Mesenchymal stem cell (in vitro differentiated cells and primary cell): ENCODE measurements at regions not wholly inside any gene's neighbourhood (a gene's known extent, or its start where the extent isn't known, plus 50 kb on each side); places are given as distances from the start of the nearest gene placed in this dataset.

ENCODE experiments used
- DNase-seq: peaks from one replicate; pipeline ENCODE4 v3.0.0-alpha.2; 2013
- H2AFZ ChIP-seq: one replicate; pipeline ENCODE4 v1.6.1; 2013; ENCODE audit warnings: low read depth, mild to moderate bottlenecking, control low read depth, inconsistent platforms, low read length, moderate library complexity
- H2AK5ac ChIP-seq: 2 replicates; pipeline ENCODE4 v1.6.1; 2013; ENCODE audit warnings: low read length, moderate library complexity, mild to moderate bottlenecking, inconsistent platforms; ENCODE audit not compliant: severe bottlenecking
- H2BK120ac ChIP-seq: one replicate; pipeline ENCODE4 v1.6.1; 2013; ENCODE audit warnings: low read depth, mild to moderate bottlenecking, inconsistent platforms, low read length, moderate library complexity
- H2BK12ac ChIP-seq, 2 experiments: one replicate each; pipeline ENCODE4 v1.6.1; 2013; ENCODE audit warnings: inconsistent platforms in 2 of 2, low read length in 2 of 2, mild to moderate bottlenecking in 2 of 2, moderate library complexity in 2 of 2, control low read depth in 1 of 2
- H2BK15ac ChIP-seq: one replicate; pipeline ENCODE4 v1.6.1; 2013; ENCODE audit warnings: mild to moderate bottlenecking, low read depth, inconsistent platforms; ENCODE audit not compliant: poor library complexity, severe bottlenecking
- H2BK5ac ChIP-seq: 2 replicates; pipeline ENCODE4 v1.6.1; 2013; ENCODE audit warnings: low read depth, mild to moderate bottlenecking, low read length, control low read depth, inconsistent platforms; ENCODE audit not compliant: poor library complexity, severe bottlenecking
- H3K14ac ChIP-seq, 2 experiments: one replicate each; pipeline ENCODE4 v1.6.1; 2013; ENCODE audit warnings: inconsistent platforms in 2 of 2, low read length in 2 of 2, control low read depth in 1 of 2, mild to moderate bottlenecking in 1 of 2, moderate library complexity in 1 of 2
- H3K18ac ChIP-seq, 2 experiments: one replicate each; pipeline ENCODE4 v1.6.1; 2013; ENCODE audit warnings: inconsistent platforms in 2 of 2, low read length in 2 of 2, control low read depth in 1 of 2, low read depth in 1 of 2, mild to moderate bottlenecking in 1 of 2
- H3K23ac ChIP-seq, 2 experiments: one replicate each; pipeline ENCODE4 v1.6.1; 2013; ENCODE audit warnings: inconsistent platforms in 2 of 2, low read length in 2 of 2, mild to moderate bottlenecking in 2 of 2, moderate library complexity in 2 of 2, control low read depth in 1 of 2
- H3K27ac ChIP-seq: 2 replicates; pipeline ENCODE4 v1.5.1; 2013; ENCODE audit warnings: mild to moderate bottlenecking, moderate library complexity, low read length, control low read depth, inconsistent platforms; ENCODE audit not compliant: poor library complexity, severe bottlenecking
- H3K27me3 ChIP-seq, 2 experiments: 2 replicates each; pipeline versions ENCODE4 v1.6.1 to v1.7.0; 2013; ENCODE audit warnings: low read length in 2 of 2, mild to moderate bottlenecking in 2 of 2, moderate library complexity in 2 of 2, control low read depth in 1 of 2, inconsistent platforms in 1 of 2; ENCODE audit not compliant: control insufficient read depth in 1 of 2, insufficient read depth in 1 of 2
- H3K36me3 ChIP-seq, 2 experiments: 2 replicates each; pipeline versions ENCODE4 v1.6.1 to v1.7.0; 2013; ENCODE audit warnings: low read length in 2 of 2, control low read depth in 1 of 2, inconsistent platforms in 1 of 2, low read depth in 1 of 2, mild to moderate bottlenecking in 1 of 2; ENCODE audit not compliant: insufficient read depth in 2 of 2, control insufficient read depth in 1 of 2
- H3K4ac ChIP-seq, 2 experiments: one replicate each; pipeline ENCODE4 v1.6.1; 2013; ENCODE audit warnings: inconsistent platforms in 2 of 2, low read length in 2 of 2, mild to moderate bottlenecking in 2 of 2, moderate library complexity in 2 of 2, control low read depth in 1 of 2, low read depth in 1 of 2
- H3K4me1 ChIP-seq: 2 replicates; pipeline ENCODE4 v1.6.1; 2013; ENCODE audit warnings: low read depth, low read length, control low read depth; ENCODE audit not compliant: control insufficient read depth, insufficient read depth
- H3K4me2 ChIP-seq: 2 replicates; pipeline ENCODE4 v1.6.1; 2013; ENCODE audit warnings: low read length, mild to moderate bottlenecking, inconsistent platforms; ENCODE audit not compliant: poor library complexity, severe bottlenecking
- H3K4me3 ChIP-seq, 2 experiments: 2 replicates each; pipeline versions ENCODE4 v1.5.1 to v1.7.0; 2013; ENCODE audit warnings: low read length in 2 of 2, mild to moderate bottlenecking in 2 of 2, control low read depth in 1 of 2, low read depth in 1 of 2; ENCODE audit not compliant: insufficient read depth in 1 of 2
- H3K79me1 ChIP-seq: replicated peaks from 2 replicates; pipeline ENCODE4 v1.6.1; 2013; ENCODE audit warnings: mild to moderate bottlenecking, control low read depth, low read length, inconsistent platforms; ENCODE audit not compliant: poor library complexity, severe bottlenecking
- H3K9ac ChIP-seq: 2 replicates; pipeline ENCODE4 v1.7.0; 2013; ENCODE audit warnings: mild to moderate bottlenecking, low read length, moderate library complexity
- H3K9me3 ChIP-seq: 2 replicates; pipeline ENCODE4 v1.7.0; 2013; ENCODE audit warnings: mild to moderate bottlenecking, low read length; ENCODE audit not compliant: control insufficient read depth
- H4K8ac ChIP-seq: one replicate; pipeline ENCODE4 v1.6.1; 2013; ENCODE audit warnings: inconsistent platforms, mild to moderate bottlenecking, low read length, moderate library complexity
- H4K91ac ChIP-seq: one replicate; pipeline ENCODE4 v1.6.1; 2013; ENCODE audit warnings: mild to moderate bottlenecking, low read length, inconsistent platforms
- WGBS: methylation state at CpG from one replicate; pipeline ENCODE4 v1.1.7; 2013; ENCODE audit warnings: mixed read lengths; 5-methylcytosine and 5-hydroxymethylcytosine counted together

GRCh38 chr3:22542311-22542710, 660.8 kb upstream of the UBE2E2 start:
- no peaks in the 10 kb centered on the region for H3K36me3 ChIP-seq
- H2BK12ac ChIP-seq, result no peak overlapping the region
- H3K27me3 ChIP-seq, result no peaks in the 10 kb centered on the region
- H3K9ac ChIP-seq, result no peak overlapping the region
- H3K79me1 ChIP-seq, result no peaks in the 10 kb centered on the region
- peaks cover 2% of the 10 kb centered on the region for H3K4me1 ChIP-seq
- H2BK15ac ChIP-seq, result no peak overlapping the region
- H2BK5ac ChIP-seq, result no peak overlapping the region
- H3K4ac ChIP-seq, result no peak overlapping the region
- H3K18ac ChIP-seq, result no peak overlapping the region
- H2BK120ac ChIP-seq, result no peak overlapping the region
- H4K8ac ChIP-seq, result no peak overlapping the region
- no peaks in the 10 kb centered on the region for H3K9me3 ChIP-seq
- no peak overlapping the region for H2AK5ac ChIP-seq
- H4K91ac ChIP-seq, result no peak overlapping the region
- no peak overlapping the region for H3K14ac ChIP-seq
- H3K27ac ChIP-seq, result no peak overlapping the region
- WGBS, result 64% methylated on average over 2 of the region's 2 CpGs
- no peak overlapping the region for H2AFZ ChIP-seq
- H3K23ac ChIP-seq, result no peak overlapping the region
- H3K4me2 ChIP-seq, result no peak overlapping the region
- DNase-seq, result peak; percentile 12
- H3K4me3 ChIP-seq, result no peak overlapping the region

DNA sequence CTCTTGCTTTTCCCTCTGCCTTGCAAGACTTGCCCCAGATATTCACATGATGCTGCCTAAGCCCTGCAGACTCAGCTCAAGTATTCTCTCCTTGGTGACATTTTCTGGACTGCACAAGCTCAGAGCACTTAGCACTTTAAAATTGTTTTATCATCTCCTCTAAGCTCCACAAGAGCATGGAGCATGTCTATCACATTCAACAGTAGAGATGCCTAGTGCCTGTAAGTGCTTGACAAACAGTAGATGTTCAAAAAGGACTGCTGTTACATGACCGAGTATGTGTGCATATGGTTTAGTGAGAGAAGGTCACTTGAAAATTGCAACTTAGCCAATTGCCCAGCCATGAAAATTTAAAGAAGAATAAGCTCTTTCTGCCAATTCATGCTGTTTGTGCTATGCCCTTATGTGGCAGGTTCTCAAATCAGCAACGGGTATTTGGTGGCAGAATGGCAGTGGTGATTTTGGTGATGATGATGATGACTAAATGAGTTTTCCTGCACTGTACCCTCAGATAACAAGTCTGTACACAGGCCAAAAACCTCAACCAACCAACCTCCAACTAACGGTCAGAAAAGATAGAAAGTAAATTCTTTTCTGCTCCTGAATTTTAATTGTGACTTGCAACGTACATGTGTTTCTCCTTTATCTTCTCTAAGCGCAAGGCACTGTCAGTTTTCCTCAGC, 647.2 kb upstream of the UBE2E2 start:
- H2AK5ac ChIP-seq, result no peak overlapping the region
- no peaks in the 10 kb centered on the region for H3K79me1 ChIP-seq
- H3K9ac ChIP-seq, result no peak overlapping the region
- H3K9me3 ChIP-seq, result no peaks in the 10 kb centered on the region
- H3K23ac ChIP-seq, result no peak overlapping the region
- no peak overlapping the region for H2BK12ac ChIP-seq
- H3K4me1 ChIP-seq, result no peaks in the 10 kb centered on the region
- H3K27ac ChIP-seq, result no peak overlapping the region
- no peak overlapping the region for H2BK5ac ChIP-seq
- no peak overlapping the region for H3K4me3 ChIP-seq
- H3K4ac ChIP-seq, result no peak overlapping the region
- H3K4me2 ChIP-seq, result no peak overlapping the region
- no peak overlapping the region for H4K8ac ChIP-seq
- H2BK15ac ChIP-seq, result no peak overlapping the region
- H2BK120ac ChIP-seq, result no peak overlapping the region
- no peak overlapping the region for H2AFZ ChIP-seq
- WGBS, result 90% methylated on average over 5 of the region's 5 CpGs
- H3K14ac ChIP-seq, result no peak overlapping the region
- no peaks in the 10 kb centered on the region for H3K27me3 ChIP-seq
- no peak overlapping the region for H3K18ac ChIP-seq
- H4K91ac ChIP-seq, result no peak overlapping the region
- DNase-seq, result no peak
- H3K36me3 ChIP-seq, result no peaks in the 10 kb centered on the region

- H4K8ac ChIP-seq, result no peak overlapping the region
- H3K23ac ChIP-seq, result no peak overlapping the region
- no peak for DNase-seq
- H3K14ac ChIP-seq, result no peak overlapping the region
- no peak overlapping the region for H3K4me2 ChIP-seq
- no peak overlapping the region for H3K27ac ChIP-seq
- no peak overlapping the region for H2AFZ ChIP-seq
- no peak overlapping the region for H3K9ac ChIP-seq
- H2BK5ac ChIP-seq, result no peak overlapping the region
- H3K4me3 ChIP-seq, result no peak overlapping the region
- no peak overlapping the region for H2AK5ac ChIP-seq
- H3K18ac ChIP-seq, result no peak overlapping the region
- no peak overlapping the region for H2BK120ac ChIP-seq
- no peak overlapping the region for H2BK15ac ChIP-seq
- H3K79me1 ChIP-seq, result no peaks in the 10 kb centered on the region
- H3K27me3 ChIP-seq, result no peaks in the 10 kb centered on the region
- H3K9me3 ChIP-seq, result no peaks in the 10 kb centered on the region
- peaks cover 6% of the 10 kb centered on the region for H3K4me1 ChIP-seq
- H3K4ac ChIP-seq, result no peak overlapping the region
- H3K36me3 ChIP-seq, result no peaks in the 10 kb centered on the region
- no peak overlapping the region for H2BK12ac ChIP-seq
- H4K91ac ChIP-seq, result no peak overlapping the region
Observed at GRCh38 chr3:22565393-22565792, 637.7 kb upstream of the UBE2E2 start.

DNA sequence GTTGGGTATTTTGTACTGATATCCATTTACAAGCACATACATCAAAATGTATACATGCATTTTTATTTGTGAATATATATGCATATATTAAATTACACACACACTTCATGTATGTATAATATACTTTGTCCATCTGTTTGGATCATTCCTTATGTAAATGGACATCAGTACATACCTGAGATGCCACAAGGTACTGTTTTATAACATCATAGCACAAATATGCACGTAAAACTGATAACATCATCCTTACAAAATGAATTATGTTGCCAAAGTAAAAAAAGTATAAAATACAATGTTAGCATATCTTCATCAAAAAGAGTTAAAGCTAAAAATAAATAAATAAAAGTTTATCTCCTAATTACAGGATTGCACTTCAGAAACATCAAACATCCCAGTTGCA, 634.8 kb upstream of the UBE2E2 start:
- Histone ChIP-seq H3K4ac (no peak overlapping the region), H2BK12ac (no peak overlapping the region), H4K91ac (no peak overlapping the region), H3K4me3 (no peak overlapping the region), H3K79me1 (no peaks in the 10 kb centered on the region), H3K23ac (no peak overlapping the region), H3K18ac (no peak overlapping the region), H2BK120ac (no peak overlapping the region), H3K9me3 (no peaks in the 10 kb centered on the region), H3K14ac (no peak overlapping the region), H2BK5ac (no peak overlapping the region), H3K27me3 (no peaks in the 10 kb centered on the region), H3K4me2 (no peak overlapping the region), H3K36me3 (no peaks in the 10 kb centered on the region), H2BK15ac (no peak overlapping the region), H2AK5ac (no peak overlapping the region), H3K9ac (no peak overlapping the region), H3K4me1 (peaks cover 6% of the 10 kb centered on the region), H3K27ac (no peak overlapping the region), H4K8ac (no peak overlapping the region), H2AFZ (no peak overlapping the region)
- no peak for DNase-seq
- no CpG with 5 or more reads among the region's 1 CpG for WGBS
